IMR-90 (cell line): ENCODE measurements at regions not wholly inside any gene's neighbourhood (a gene's known extent, or its start where the extent isn't known, plus 50 kb on each side); places are given as distances from the start of the nearest gene placed in this dataset.

Experiments
- ATAC-seq: fragments of 200-7000 bp; cut with Tn5 transposase; 2 replicates; pipeline ENCODE4 v1.9.1; 2020; ENCODE audit warnings: low read depth, mild to moderate bottlenecking, moderate library complexity
- BruUV-seq: library from RNA; stranded (reverse); fragments of 400-500 nt; replicated peaks from 2 replicates; lab custom pipeline; 2021; lab: Mats Ljungman, UMichigan
- CTCF ChIA-PET: fragments of 300-600 bp; formaldehyde crosslinking; extraction: SDS; loops from one replicate; lab custom pipeline; 2021; ENCODE audit warnings: antibody characterized with exemption; lab: Yijun Ruan, JAX
- POLR2A ChIA-PET: fragments of 300-600 bp; sonication (Branson Sonifier 250); formaldehyde crosslinking; loops from one replicate; lab custom pipeline; 2022; ENCODE audit warnings: antibody characterized with exemption; ENCODE audit not compliant: unreplicated experiment; lab: Charles Lee
- DNase-seq: peaks from one replicate; pipeline ENCODE4 v3.0.0; 2013
- H2AFZ ChIP-seq: replicated peaks from 2 replicates; pipeline ENCODE3; 2013; ENCODE audit warnings: low read length, mild to moderate bottlenecking; ENCODE audit not compliant: poor library complexity
- H2AK5ac ChIP-seq: 2 replicates; pipeline ENCODE4 v1.6.1; 2013; ENCODE audit warnings: low read depth, low read length, inconsistent platforms
- H2AK9ac ChIP-seq: replicated peaks from 2 replicates; pipeline ENCODE3; 2013; ENCODE audit warnings: mild to moderate bottlenecking, low read depth, low read length, moderate library complexity; ENCODE audit not compliant: poor library complexity
- H2BK120ac ChIP-seq: 2 replicates; pipeline ENCODE4 v1.6.1; 2013; ENCODE audit warnings: low read depth, low read length, inconsistent platforms
- H2BK15ac ChIP-seq: 3 replicates; pipeline ENCODE4 v1.6.1; 2013; ENCODE audit warnings: low read depth, low read length, inconsistent platforms
- H2BK20ac ChIP-seq: 2 replicates; pipeline ENCODE4 v1.6.1; 2013; ENCODE audit warnings: low read depth, mild to moderate bottlenecking, inconsistent platforms, low read length, moderate library complexity
- H2BK5ac ChIP-seq: 2 replicates; pipeline ENCODE4 v1.6.1; 2013; ENCODE audit warnings: mild to moderate bottlenecking, low read depth, low read length, inconsistent platforms; ENCODE audit not compliant: poor library complexity, severe bottlenecking
- H3K14ac ChIP-seq: replicated peaks from 2 replicates; pipeline ENCODE4 v1.6.1; 2013; ENCODE audit warnings: low read depth, low read length, inconsistent platforms
- H3K18ac ChIP-seq: 2 replicates; pipeline ENCODE4 v1.6.1; 2013; ENCODE audit warnings: low read depth, low read length, control low read depth
- H3K23ac ChIP-seq: 2 replicates; pipeline ENCODE4 v1.6.1; 2013; ENCODE audit warnings: low read depth, low read length, inconsistent platforms
- H3K27ac ChIP-seq: 2 replicates; pipeline ENCODE4 v1.5.1; 2013; ENCODE audit warnings: mild to moderate bottlenecking, control low read depth, low read length; ENCODE audit not compliant: insufficient read depth
- H3K27me3 ChIP-seq: 2 replicates; pipeline ENCODE4 v1.6.1; 2013; ENCODE audit warnings: low read length; ENCODE audit not compliant: control insufficient read depth, insufficient read depth
- H3K36me3 ChIP-seq: 2 replicates; pipeline ENCODE4 v1.6.1; 2013; ENCODE audit warnings: low read length, mixed read lengths; ENCODE audit not compliant: control insufficient read depth, insufficient read depth
- H3K4ac ChIP-seq: 2 replicates; pipeline ENCODE4 v1.6.1; 2013; ENCODE audit warnings: low read depth, low read length, inconsistent platforms
- H3K4me1 ChIP-seq: 2 replicates; pipeline ENCODE4 v1.6.1; 2013; ENCODE audit warnings: low read length, mixed read lengths; ENCODE audit not compliant: control insufficient read depth, insufficient read depth
- H3K4me2 ChIP-seq: 2 replicates; pipeline ENCODE4 v1.6.1; 2013; ENCODE audit warnings: low read depth, mild to moderate bottlenecking, control low read depth, low read length, moderate library complexity
- H3K4me3 ChIP-seq: 2 replicates; pipeline ENCODE4 v1.5.1; 2013; ENCODE audit warnings: low read depth, mild to moderate bottlenecking, control low read depth, low read length, moderate library complexity; ENCODE audit not compliant: insufficient read depth
- H3K56ac ChIP-seq: 2 replicates; pipeline ENCODE4 v1.6.1; 2013; ENCODE audit warnings: low read length, inconsistent platforms; ENCODE audit not compliant: insufficient read depth; ENCODE audit errors: extremely low read depth
- H3K79me1 ChIP-seq, 2 experiments: 2 replicates each; pipeline ENCODE4 v1.6.1; 2013; ENCODE audit warnings: low read length in 2 of 2, inconsistent platforms in 1 of 2, low read depth in 1 of 2
- H3K9ac ChIP-seq: 2 replicates; pipeline ENCODE4 v1.6.1; 2013; ENCODE audit warnings: low read depth, low read length, control low read depth
- H3K9me1 ChIP-seq: 2 replicates; pipeline ENCODE4 v1.6.1; 2013; ENCODE audit warnings: low read length, inconsistent platforms; ENCODE audit not compliant: insufficient read depth
- H3K9me3 ChIP-seq: 2 replicates; pipeline ENCODE4 v1.6.1; 2013; ENCODE audit warnings: low read length; ENCODE audit not compliant: control insufficient read depth, insufficient read depth
- H4K20me1 ChIP-seq: 2 replicates; pipeline ENCODE4 v1.6.1; 2013; ENCODE audit warnings: low read length, inconsistent platforms; ENCODE audit not compliant: insufficient read depth
- H4K5ac ChIP-seq: 2 replicates; pipeline ENCODE4 v1.6.1; 2013; ENCODE audit warnings: mild to moderate bottlenecking, low read depth, low read length, control low read depth
- H4K8ac ChIP-seq, 2 experiments: 2 replicates each; pipeline ENCODE4 v1.6.1; 2013; ENCODE audit warnings: low read depth in 2 of 2, low read length in 2 of 2, control low read depth in 1 of 2, inconsistent platforms in 1 of 2
- H4K91ac ChIP-seq: 2 replicates; pipeline ENCODE4 v1.6.1; 2013; ENCODE audit warnings: low read depth, low read length, inconsistent platforms; ENCODE audit not compliant: insufficient read depth
- CEBPB ChIP-seq: IDR thresholded peaks from 2 replicates; pipeline ENCODE4 v1.6.1; 2012; ENCODE audit warnings: low read depth, low read length, improper control_type of control experiment
- FOS ChIP-seq: fragments of 150-350 bp; IDR thresholded peaks from 2 replicates; pipeline ENCODE4 v1.6.1; 2016; ENCODE audit warnings: low read depth, low read length
- MAFK ChIP-seq: IDR thresholded peaks from 2 replicates; pipeline ENCODE4 v1.6.1; 2012; ENCODE audit warnings: low read depth, low read length, improper control_type of control experiment
- MAZ ChIP-seq: IDR thresholded peaks from 2 replicates; pipeline ENCODE4 v1.6.1; 2012; ENCODE audit warnings: low read depth, mild to moderate bottlenecking, low read length, improper control_type of control experiment, moderate library complexity, borderline replicate concordance
- MXI1 ChIP-seq: IDR thresholded peaks from 2 replicates; pipeline ENCODE4 v1.6.1; 2012; ENCODE audit warnings: low read depth, mild to moderate bottlenecking, low read length, moderate library complexity, borderline replicate concordance
- POLR2A ChIP-seq: IDR thresholded peaks from 2 replicates; pipeline ENCODE4 v1.6.1; 2012; ENCODE audit warnings: mild to moderate bottlenecking, low read depth, low read length
- RAD21 ChIP-seq: IDR thresholded peaks from 2 replicates; pipeline ENCODE4 v1.6.1; 2012; ENCODE audit warnings: low read length, improper control_type of control experiment
- RCOR1 ChIP-seq: IDR thresholded peaks from 2 replicates; pipeline ENCODE4 v1.6.1; 2012; ENCODE audit warnings: mild to moderate bottlenecking, low read length, improper control_type of control experiment; ENCODE audit not compliant: insufficient replicate concordance
- RFX5 ChIP-seq: IDR thresholded peaks from 2 replicates; pipeline ENCODE4 v1.8.0; 2012; ENCODE audit warnings: low read depth, mild to moderate bottlenecking, low read length, moderate library complexity
- SMC3 ChIP-seq: fragments of 150-350 bp; IDR thresholded peaks from 2 replicates; pipeline ENCODE4 v1.6.1; 2016; ENCODE audit warnings: low read depth, mild to moderate bottlenecking, antibody characterized with exemption, low read length, moderate library complexity
- WGBS, 2 experiments: methylation state at CpG; one replicate each; pipeline versions ENCODE4 v1.1.5 to v1.1.7; 2013; ENCODE audit warnings: missing lambda C conversion rate in 2 of 2; ENCODE audit not compliant: insufficient read length in 1 of 2; ENCODE audit errors: extremely low coverage in 2 of 2; 5-methylcytosine and 5-hydroxymethylcytosine counted together
- dilution Hi-C: fragments of 300-500 bp; cut with HindIII; formaldehyde crosslinking; loops from one replicate; pipeline ENCODE4 v1.14.3; 2018; ENCODE audit warnings: low sequenced_read_pairs; ENCODE audit not compliant: unreplicated experiment
- in situ Hi-C: fragments of 300-500 bp; cut with MboI; formaldehyde crosslinking; loops from 3 replicates; pipeline ENCODE4 v1.14.3; 2019; ENCODE audit warnings: low sequenced_read_pairs, inconsistent platforms, mixed read lengths
- intact Hi-C: fragments of 100-400 bp; cut with micrococcal nuclease; formaldehyde crosslinking; loops from 2 replicates; pipeline ENCODE4 v1.10.0; 2022
- TF ChIP-seq, protein P1 (sequence below): fragments of 150-350 bp; IDR thresholded peaks from 2 replicates; pipeline ENCODE4 v1.6.1; 2016; ENCODE audit warnings: low read depth, mild to moderate bottlenecking, low read length, moderate library complexity, borderline replicate concordance
- TF ChIP-seq, protein P2 (sequence below): conservative IDR thresholded peaks from 2 replicates; pipeline ENCODE4 v1.5.1; 2012; ENCODE audit warnings: mild to moderate bottlenecking, low read depth, low read length, improper control_type of control experiment
- TF ChIP-seq, protein P3 (sequence below): fragments of 150-350 bp; IDR thresholded peaks from 2 replicates; pipeline ENCODE4 v1.6.1; 2017; ENCODE audit warnings: mild to moderate bottlenecking, antibody characterized with exemption, low read length, low read depth

DNA sequence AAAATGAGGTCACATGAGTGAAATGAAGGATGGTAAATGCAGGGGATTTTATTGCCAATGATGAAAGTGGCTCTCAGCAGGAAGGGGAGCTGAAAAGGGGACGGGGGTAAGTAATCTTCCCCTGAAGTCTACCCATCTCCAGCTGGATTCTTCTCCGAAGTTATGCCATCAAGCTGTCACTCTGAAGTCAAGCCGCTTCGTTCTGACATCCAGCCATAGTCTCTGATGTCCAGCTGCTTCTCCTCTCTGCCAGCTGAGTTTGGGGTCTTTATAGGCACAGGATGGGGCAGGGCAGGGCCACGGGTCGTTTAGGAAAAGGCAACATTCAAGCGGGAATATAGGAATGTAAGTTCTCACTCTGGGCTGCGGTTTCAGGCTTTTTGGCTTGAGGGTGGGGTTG lies 181.9 kb upstream of the ANO3 start:
- Histone ChIP-seq H3K9ac (no peak overlapping the region), H2BK120ac (no peak overlapping the region), H3K4me1 (peaks cover 2% of the 10 kb centered on the region; the same call in 1 of the 2 replicates), H3K23ac (no peak overlapping the region), H2BK20ac (no peak overlapping the region), H4K8ac (no peak overlapping the region), H3K18ac (no peak overlapping the region), H3K9me3 (no peaks in the 10 kb centered on the region), H2AFZ (no peak overlapping the region), H3K36me3 (no peaks in the 10 kb centered on the region), H2BK15ac (no peak overlapping the region), H3K79me1 (no peaks in the 10 kb centered on the region), H2AK5ac (no peak overlapping the region; the same call in 1 of the 2 replicates), H3K27ac (no peak overlapping the region), H4K5ac (no peak overlapping the region), H2BK5ac (no peak overlapping the region), H3K9me1 (no peaks in the 10 kb centered on the region), H3K4me2 (no peak overlapping the region), H3K27me3 (no peaks in the 10 kb centered on the region), H2AK9ac (no peak overlapping the region), H3K56ac (no peak overlapping the region), H3K4ac (no peak overlapping the region; the same call in 1 of the 2 replicates), H4K20me1 (no peaks in the 10 kb centered on the region), H3K4me3 (no peak overlapping the region), H4K91ac (no peak overlapping the region), H3K14ac (no peak overlapping the region)
- DNase-seq (no peak), ATAC-seq (no peak)
- POLR2A ChIA-PET = no interaction called here
- WGBS, 2 experiments = no CpG with 5 or more reads among the region's 8 CpGs
- dilution Hi-C loops (no loop called here), intact Hi-C loops (no loop called here), in situ Hi-C loops (no loop called here)
- TF ChIP-seq, protein P1, sequence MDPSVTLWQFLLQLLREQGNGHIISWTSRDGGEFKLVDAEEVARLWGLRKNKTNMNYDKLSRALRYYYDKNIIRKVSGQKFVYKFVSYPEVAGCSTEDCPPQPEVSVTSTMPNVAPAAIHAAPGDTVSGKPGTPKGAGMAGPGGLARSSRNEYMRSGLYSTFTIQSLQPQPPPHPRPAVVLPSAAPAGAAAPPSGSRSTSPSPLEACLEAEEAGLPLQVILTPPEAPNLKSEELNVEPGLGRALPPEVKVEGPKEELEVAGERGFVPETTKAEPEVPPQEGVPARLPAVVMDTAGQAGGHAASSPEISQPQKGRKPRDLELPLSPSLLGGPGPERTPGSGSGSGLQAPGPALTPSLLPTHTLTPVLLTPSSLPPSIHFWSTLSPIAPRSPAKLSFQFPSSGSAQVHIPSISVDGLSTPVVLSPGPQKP = no peak
- TF ChIP-seq RCOR1 (no peak), FOS (no peak), SMC3 (no peak), RAD21 (no peak), MAZ (no peak), RFX5 (no peak), MXI1 (no peak), POLR2A (no peak), CEBPB (no peak), MAFK (no peak)
- TF ChIP-seq, protein P2, sequence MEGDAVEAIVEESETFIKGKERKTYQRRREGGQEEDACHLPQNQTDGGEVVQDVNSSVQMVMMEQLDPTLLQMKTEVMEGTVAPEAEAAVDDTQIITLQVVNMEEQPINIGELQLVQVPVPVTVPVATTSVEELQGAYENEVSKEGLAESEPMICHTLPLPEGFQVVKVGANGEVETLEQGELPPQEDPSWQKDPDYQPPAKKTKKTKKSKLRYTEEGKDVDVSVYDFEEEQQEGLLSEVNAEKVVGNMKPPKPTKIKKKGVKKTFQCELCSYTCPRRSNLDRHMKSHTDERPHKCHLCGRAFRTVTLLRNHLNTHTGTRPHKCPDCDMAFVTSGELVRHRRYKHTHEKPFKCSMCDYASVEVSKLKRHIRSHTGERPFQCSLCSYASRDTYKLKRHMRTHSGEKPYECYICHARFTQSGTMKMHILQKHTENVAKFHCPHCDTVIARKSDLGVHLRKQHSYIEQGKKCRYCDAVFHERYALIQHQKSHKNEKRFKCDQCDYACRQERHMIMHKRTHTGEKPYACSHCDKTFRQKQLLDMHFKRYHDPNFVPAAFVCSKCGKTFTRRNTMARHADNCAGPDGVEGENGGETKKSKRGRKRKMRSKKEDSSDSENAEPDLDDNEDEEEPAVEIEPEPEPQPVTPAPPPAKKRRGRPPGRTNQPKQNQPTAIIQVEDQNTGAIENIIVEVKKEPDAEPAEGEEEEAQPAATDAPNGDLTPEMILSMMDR = no peak
- TF ChIP-seq, protein P3, sequence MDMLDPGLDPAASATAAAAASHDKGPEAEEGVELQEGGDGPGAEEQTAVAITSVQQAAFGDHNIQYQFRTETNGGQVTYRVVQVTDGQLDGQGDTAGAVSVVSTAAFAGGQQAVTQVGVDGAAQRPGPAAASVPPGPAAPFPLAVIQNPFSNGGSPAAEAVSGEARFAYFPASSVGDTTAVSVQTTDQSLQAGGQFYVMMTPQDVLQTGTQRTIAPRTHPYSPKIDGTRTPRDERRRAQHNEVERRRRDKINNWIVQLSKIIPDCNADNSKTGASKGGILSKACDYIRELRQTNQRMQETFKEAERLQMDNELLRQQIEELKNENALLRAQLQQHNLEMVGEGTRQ = no peak
- CTCF ChIA-PET = no interaction called here
- BruUV-seq = no TSS peak
